OCI-LY3 (cell line): ENCODE measurements at regions not wholly inside any gene's neighbourhood (a gene's known extent, or its start where the extent isn't known, plus 50 kb on each side); places are given as distances from the start of the nearest gene placed in this dataset.

ENCODE experiments used
- H2AFZ ChIP-seq: fragments of 200-600, 300-600 bp; shearing (Covaris generic); 2 replicates; pipeline ENCODE4 v1.6.0; 2014; ENCODE audit warnings: antibody characterized with exemption, low read depth, low read length
- H3K27ac ChIP-seq: fragments of 200-600, 300-600 bp; sonication (generic); 2 replicates; pipeline ENCODE4 v1.5.1; 2014; ENCODE audit warnings: mild to moderate bottlenecking, low read length, moderate library complexity, mixed read lengths
- H3K27me3 ChIP-seq: fragments of 200-600, 300-600 bp; sonication (generic); 2 replicates; pipeline ENCODE4 v1.6.1; 2014; ENCODE audit warnings: low read depth, low read length, mixed read lengths
- H3K36me3 ChIP-seq: fragments of 200-600, 300-600 bp; sonication (generic); replicated peaks from 2 replicates; pipeline ENCODE3; 2014; ENCODE audit warnings: low read depth, low read length, mixed read lengths
- H3K4me1 ChIP-seq: fragments of 300-600, 200-600 bp; sonication (generic); 2 replicates; pipeline ENCODE4 v1.6.1; 2014; ENCODE audit warnings: low read length, mixed read lengths
- H3K4me2 ChIP-seq: fragments of 200-600, 300-600 bp; sonication (generic); 2 replicates; pipeline ENCODE4 v1.6.1; 2014; ENCODE audit warnings: low read length, mixed read lengths
- H3K4me3 ChIP-seq: fragments of 300-600, 200-600 bp; sonication (generic); 2 replicates; pipeline ENCODE4 v1.5.1; 2014; ENCODE audit warnings: antibody characterized with exemption, mild to moderate bottlenecking, low read length, moderate library complexity
- H3K79me2 ChIP-seq: fragments of 300-600, 200-600 bp; shearing (Covaris generic); 2 replicates; pipeline ENCODE4 v1.6.1; 2014; ENCODE audit warnings: mild to moderate bottlenecking, low read length, mixed read lengths
- H3K9ac ChIP-seq: fragments of 300-600, 200-600 bp; shearing (Covaris generic); 2 replicates; pipeline ENCODE4 v1.6.0; 2014; ENCODE audit warnings: mild to moderate bottlenecking, low read length, moderate library complexity
- H3K9me3 ChIP-seq: fragments of 200-600, 300-600 bp; shearing (Covaris generic); 2 replicates; pipeline ENCODE4 v1.6.1; 2014; ENCODE audit warnings: low read length, mixed read lengths; ENCODE audit not compliant: insufficient read depth
- H4K20me1 ChIP-seq: fragments of 200-600, 300-600 bp; sonication (generic); 2 replicates; pipeline ENCODE4 v1.6.1; 2016; ENCODE audit warnings: low read length, mixed read lengths; ENCODE audit not compliant: insufficient read depth
- EZH2phosphoT487 ChIP-seq: fragments of 200-600 bp; shearing (Covaris generic); IDR thresholded peaks from 2 replicates; pipeline ENCODE4 v1.6.1; 2018; ENCODE audit warnings: antibody characterized with exemption, mixed run types, low read depth
- TF ChIP-seq, protein P1 (sequence below): fragments of 200-600, 300-600 bp; sonication (generic); IDR thresholded peaks from 2 replicates; pipeline ENCODE4 v1.5.1; 2014; ENCODE audit warnings: antibody characterized with exemption, low read length, low read depth

DNA sequence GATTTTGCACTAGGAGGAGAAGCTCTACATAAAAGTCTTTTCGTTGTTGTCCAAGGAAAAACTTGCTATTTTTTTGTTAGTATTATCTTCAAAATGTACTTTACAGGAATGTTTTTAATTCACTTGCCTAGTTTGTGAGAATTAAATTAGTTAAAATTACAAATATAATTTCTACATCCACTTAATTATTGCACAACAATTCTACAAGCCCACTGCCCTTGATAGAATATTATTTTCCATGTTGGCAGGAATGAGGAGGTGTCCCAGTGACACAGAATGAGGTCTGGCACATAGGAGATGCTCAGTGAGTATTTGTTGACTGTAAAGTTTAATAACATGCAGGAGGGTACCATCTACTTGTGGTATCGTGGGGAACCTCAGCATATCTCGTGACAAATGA lies 255.4 kb downstream of the SDHAF3 start:
- no peak for TF ChIP-seq EZH2phosphoT487
- Histone ChIP-seq H3K4me2 (no peak overlapping the region), H3K9ac (no peak overlapping the region)

DNA sequence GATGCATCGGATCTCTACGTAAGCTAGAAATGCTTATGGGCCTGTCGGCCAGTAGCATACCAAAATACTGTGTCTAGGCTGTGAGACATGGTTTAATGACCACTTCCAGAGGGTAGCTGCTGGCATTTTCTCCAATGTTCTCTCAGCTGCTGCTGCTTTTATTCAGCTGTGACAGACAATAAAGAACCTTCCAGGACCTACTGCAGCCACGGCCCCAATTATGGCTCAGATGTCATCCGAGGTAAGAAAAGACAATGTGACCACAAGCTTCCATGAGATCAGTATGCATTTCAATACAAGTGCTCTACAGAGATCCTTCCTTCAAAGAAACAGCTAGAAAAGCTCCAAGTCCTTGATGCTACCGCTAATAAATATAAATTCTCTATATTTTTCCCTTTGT lies 256.2 kb downstream of the SDHAF3 start:
- Histone ChIP-seq H3K9me3 (no peaks in the 10 kb centered on the region), H3K4me3 (no peak overlapping the region), H4K20me1 (no peaks in the 10 kb centered on the region), H3K4me1 (no peaks in the 10 kb centered on the region), H3K4me2 (no peak overlapping the region), H3K79me2 (no peaks in the 10 kb centered on the region), H2AFZ (no peak overlapping the region), H3K9ac (no peak overlapping the region), H3K36me3 (no peaks in the 10 kb centered on the region), H3K27me3 (no peaks in the 10 kb centered on the region), H3K27ac (no peak overlapping the region)
- TF ChIP-seq EZH2phosphoT487 = no peak
- TF ChIP-seq, protein P1, sequence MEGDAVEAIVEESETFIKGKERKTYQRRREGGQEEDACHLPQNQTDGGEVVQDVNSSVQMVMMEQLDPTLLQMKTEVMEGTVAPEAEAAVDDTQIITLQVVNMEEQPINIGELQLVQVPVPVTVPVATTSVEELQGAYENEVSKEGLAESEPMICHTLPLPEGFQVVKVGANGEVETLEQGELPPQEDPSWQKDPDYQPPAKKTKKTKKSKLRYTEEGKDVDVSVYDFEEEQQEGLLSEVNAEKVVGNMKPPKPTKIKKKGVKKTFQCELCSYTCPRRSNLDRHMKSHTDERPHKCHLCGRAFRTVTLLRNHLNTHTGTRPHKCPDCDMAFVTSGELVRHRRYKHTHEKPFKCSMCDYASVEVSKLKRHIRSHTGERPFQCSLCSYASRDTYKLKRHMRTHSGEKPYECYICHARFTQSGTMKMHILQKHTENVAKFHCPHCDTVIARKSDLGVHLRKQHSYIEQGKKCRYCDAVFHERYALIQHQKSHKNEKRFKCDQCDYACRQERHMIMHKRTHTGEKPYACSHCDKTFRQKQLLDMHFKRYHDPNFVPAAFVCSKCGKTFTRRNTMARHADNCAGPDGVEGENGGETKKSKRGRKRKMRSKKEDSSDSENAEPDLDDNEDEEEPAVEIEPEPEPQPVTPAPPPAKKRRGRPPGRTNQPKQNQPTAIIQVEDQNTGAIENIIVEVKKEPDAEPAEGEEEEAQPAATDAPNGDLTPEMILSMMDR = no peak

More for the DNA sequence above, 255.4 kb downstream of the SDHAF3 start:
- Histone ChIP-seq H3K79me2 (no peaks in the 10 kb centered on the region), H4K20me1 (no peaks in the 10 kb centered on the region), H3K9me3 (no peaks in the 10 kb centered on the region), H3K4me1 (no peaks in the 10 kb centered on the region), H3K27me3 (no peaks in the 10 kb centered on the region), H3K4me3 (no peak overlapping the region), H3K36me3 (no peaks in the 10 kb centered on the region), H2AFZ (no peak overlapping the region), H3K27ac (no peak overlapping the region)

- Histone ChIP-seq H2AFZ (no peak overlapping the region), H3K4me1 (no peaks in the 10 kb centered on the region), H3K4me2 (no peak overlapping the region), H3K36me3 (no peaks in the 10 kb centered on the region), H3K79me2 (no peaks in the 10 kb centered on the region), H3K9ac (no peak overlapping the region), H4K20me1 (no peaks in the 10 kb centered on the region), H3K27ac (no peak overlapping the region), H3K9me3 (no peaks in the 10 kb centered on the region), H3K4me3 (no peak overlapping the region), H3K27me3 (no peaks in the 10 kb centered on the region)
- TF ChIP-seq, protein P1 = no peak
- no peak for TF ChIP-seq EZH2phosphoT487
Measured at GRCh38 chr7:97377713-97378112, 260.2 kb downstream of the SDHAF3 start.

DNA sequence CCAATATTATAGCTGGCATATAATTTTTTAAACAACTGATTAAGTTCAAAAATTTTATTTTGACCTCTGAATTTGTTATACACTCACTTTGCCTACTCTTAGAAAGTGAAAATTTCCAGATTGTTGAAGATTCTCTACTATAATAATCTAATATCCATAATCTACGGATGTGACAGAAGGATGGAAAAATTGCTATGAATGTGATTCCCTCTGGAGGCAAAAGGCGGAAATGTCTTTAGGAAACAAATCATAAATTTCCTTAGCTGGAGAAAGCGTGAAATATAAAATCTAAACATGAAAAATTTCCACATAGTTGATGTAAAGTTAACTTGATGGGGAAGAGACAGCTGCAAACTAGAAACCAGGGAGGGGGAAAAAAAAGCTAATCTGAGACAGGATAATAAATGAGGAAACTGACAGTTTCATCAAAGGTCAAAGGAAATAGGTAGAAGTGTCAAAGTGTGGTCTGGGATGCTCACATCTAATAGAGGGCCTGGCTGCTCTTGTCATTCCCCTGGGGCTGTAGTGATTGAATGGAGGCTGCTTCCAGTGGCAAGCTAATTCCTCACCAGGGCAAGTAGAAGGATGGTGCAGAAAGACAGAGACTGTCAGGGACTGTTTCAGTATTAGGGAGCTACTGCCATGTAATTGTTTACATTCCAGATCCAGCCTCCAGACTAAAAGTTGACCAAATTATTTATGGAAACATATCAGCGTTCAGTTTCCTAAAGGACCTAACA lies 264.5 kb downstream of the SDHAF3 start:
- Histone ChIP-seq H3K79me2 (no peaks in the 10 kb centered on the region), H3K27ac (no peak overlapping the region), H4K20me1 (no peaks in the 10 kb centered on the region), H3K9me3 (no peaks in the 10 kb centered on the region), H3K4me2 (no peak overlapping the region), H3K4me1 (no peaks in the 10 kb centered on the region), H3K4me3 (no peak overlapping the region), H2AFZ (no peak overlapping the region), H3K27me3 (no peaks in the 10 kb centered on the region), H3K36me3 (no peaks in the 10 kb centered on the region), H3K9ac (no peak overlapping the region)
- TF ChIP-seq, protein P1 = peak; percentile 10; the same call in 1 of the 2 replicates
- TF ChIP-seq EZH2phosphoT487 = no peak
